Panc1 (cell line): ENCODE measurements at regions not wholly inside any gene's neighbourhood (a gene's known extent, or its start where the extent isn't known, plus 50 kb on each side); places are given as distances from the start of the nearest gene placed in this dataset.

ENCODE experiments used
- CTCF ChIP-seq: fragments of 450-650 bp; IDR thresholded peaks from 2 replicates; pipeline ENCODE4 v1.5.1; 2017; ENCODE audit warnings: mild to moderate bottlenecking
- POLR2AphosphoS5 ChIP-seq: IDR thresholded peaks from 2 replicates; pipeline ENCODE4 v1.6.1; 2012; ENCODE audit warnings: mild to moderate bottlenecking, low read depth, low read length, moderate library complexity
- REST ChIP-seq, 2 experiments: IDR thresholded peaks; 2 replicates each; pipeline ENCODE4 v1.6.1; 2011 to 2012; ENCODE audit warnings: low read depth in 2 of 2, control low read depth in 1 of 2, low read length in 1 of 2, mild to moderate bottlenecking in 1 of 2, moderate library complexity in 1 of 2; ENCODE audit not compliant: insufficient read depth in 1 of 2
- TCF7L2 ChIP-seq: IDR thresholded peaks from 2 replicates; pipeline ENCODE4 v1.6.1; 2011; ENCODE audit warnings: mild to moderate bottlenecking, low read depth, low read length, inconsistent platforms

DNA sequence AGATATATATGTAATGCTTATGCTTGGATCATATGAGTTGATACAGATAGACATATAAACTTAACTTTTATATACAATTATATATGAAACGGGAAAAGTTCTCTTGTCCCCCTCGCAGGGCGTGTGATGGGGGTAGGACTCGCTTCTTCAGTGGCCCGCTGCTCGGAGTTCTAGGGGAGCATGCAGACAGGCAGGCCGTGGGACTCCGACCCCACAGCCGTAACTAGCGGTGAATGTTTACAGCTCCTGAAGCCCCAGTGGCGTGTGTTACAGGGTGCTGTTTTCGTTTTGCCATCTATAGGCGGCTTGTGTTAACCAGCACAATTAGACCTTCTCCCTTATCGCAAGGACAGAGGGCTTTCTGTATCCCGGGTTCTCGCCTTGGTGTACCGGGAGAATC, 1899.8 kb downstream of the PCDH9 start:
- TF ChIP-seq CTCF (no peak), POLR2AphosphoS5 (no peak), REST (IDR thresholded peaks at IDR 0.05; ENCODE audit: insufficient read depth in 1 of 2, low read depth in 2 of 2, low read length in 1 of 2) (no peak), TCF7L2 (no peak)
